ENCODE measurements at regions not wholly inside any gene's neighbourhood (a gene's known extent, or its start where the extent isn't known, plus 50 kb on each side); places are given as distances from the start of the nearest gene placed in this dataset.

DNA sequence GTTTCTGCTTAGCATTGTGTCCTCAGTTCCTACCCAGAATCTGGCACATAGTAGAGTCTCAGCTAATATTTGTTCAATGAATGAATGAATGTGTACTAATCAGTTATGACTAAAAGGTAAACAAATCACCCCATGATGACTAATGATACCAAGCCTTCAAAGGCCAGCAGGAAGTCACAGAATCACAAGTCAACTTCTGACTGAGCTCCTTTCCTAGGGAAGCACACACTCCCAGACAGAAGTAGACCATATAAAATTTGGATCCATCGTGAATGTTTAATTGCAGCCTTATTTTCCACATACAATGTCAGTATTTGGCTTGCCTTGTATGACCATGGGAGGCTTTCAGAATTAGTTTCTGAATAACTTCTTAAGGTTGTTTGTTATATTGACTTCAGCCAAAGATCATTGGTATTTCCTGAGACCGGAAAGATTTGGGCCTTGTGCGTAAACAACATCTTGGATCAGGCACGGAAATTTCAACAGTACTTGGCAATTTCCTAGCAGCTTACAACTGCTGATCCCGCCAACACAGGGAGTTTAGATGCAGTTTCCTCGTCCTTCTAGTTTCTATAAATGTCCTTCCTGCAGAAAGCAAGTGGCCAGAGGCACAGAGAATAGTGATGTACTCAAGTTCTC is 185.9 kb upstream of the ATP1B1 start:
- DNase-seq, result no peak

DNA sequence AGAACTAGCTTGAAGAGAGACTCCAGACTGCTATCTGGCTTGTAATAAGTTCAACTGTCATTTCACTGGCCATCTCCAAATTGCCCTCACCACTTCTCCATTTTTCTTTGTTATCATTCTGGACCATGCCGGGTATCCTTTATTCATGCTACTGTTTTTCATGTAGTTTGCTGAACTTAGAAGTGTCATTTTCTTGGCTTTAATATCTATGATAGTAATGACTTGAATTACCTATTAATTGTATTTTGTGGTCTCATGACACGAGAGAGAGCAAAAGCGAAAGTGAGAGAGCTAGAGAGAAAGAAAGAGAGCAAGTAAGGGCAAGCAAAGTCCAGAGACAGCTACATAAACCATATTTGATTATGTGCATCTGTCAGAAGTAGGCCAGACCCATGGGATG is 184.9 kb upstream of the ATP1B1 start:
- DNase-seq, result no peak

DNA sequence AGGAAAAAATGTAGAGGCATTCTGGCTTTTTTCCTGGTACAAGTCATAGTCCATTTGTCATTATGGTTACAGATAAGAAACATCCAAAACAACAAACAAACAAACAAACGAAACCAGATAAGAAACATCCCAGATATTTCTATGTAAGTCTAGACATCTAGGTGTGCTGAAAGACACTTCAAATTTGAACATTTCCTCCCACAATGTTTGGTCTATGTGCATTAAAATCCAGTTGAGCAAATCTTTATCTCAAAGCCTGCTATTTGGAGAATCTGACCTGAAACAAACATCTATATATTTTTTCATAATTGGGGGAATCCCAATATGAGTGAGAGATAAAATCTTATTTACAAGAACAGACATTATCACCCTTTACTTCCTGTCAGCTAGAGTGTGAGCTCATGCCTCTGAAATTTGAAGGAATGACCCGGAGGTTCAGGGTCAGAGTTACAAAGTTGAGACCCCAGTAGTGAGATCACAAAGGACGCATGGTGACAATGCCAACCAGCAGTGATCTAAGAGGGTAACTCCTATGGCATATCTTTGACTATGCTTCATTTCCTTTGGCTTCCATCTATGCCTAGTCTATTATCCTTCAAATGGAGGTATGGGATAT is 182.9 kb upstream of the ATP1B1 start:
- no peak for DNase-seq

DNA sequence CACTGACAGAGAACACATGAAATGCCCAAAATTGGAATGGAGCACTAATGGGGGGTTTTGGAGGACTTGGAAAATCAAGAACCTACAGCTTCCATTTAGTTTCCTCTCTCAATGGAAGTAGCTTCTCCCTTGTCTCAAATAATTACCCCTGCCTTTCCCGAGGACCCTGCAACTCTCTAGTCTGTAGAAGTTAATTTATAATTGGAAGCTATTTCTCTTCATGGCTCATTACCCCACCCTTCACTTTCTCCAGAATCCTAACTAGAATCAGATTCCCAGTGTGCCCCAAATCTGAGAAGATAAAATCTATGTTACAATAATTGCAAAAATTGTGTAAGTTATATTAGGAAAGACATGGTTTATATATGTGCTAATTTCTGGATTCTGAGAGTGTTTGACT is 181.5 kb upstream of the ATP1B1 start:
- no peak for DNase-seq

DNA sequence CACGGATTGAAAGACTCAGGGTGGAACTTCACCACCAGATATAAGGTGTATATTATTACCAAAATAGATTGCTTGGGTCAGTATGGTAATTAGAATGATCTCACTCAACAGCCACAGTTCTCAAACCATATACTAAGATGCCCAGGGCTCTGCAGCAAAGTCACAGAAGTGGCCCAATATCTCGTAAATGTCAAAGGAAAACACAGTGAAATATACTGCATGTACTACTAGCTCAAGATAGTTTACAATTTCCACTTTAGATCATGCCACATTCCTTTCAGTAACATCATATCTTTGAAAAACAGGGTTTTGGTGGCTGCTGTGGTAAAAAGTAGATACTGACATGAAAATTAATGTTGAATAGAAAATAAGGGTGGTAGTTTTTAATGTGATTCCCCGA is 180.3 kb upstream of the ATP1B1 start:
- DNase-seq, result no peak

DNA sequence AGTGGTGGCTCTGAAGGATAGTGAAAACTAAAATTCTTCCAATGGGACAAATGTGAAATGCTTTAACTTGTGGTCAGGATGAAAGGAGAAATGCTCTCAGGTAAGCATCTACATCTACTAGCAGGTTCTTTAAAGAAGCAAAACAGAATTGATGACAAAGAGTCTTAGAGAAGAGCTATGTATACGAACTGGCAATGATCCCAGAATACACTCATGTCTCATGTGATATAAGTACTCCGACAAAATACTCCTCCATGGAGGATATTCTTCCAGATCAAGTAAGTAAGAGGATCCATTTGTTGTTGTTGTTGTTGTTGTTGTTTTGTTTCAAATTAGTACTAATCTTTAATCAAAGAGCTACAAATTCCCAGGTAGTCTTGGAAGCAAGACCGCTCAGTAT is 174.0 kb upstream of the ATP1B1 start:
- no peak for DNase-seq

DNA sequence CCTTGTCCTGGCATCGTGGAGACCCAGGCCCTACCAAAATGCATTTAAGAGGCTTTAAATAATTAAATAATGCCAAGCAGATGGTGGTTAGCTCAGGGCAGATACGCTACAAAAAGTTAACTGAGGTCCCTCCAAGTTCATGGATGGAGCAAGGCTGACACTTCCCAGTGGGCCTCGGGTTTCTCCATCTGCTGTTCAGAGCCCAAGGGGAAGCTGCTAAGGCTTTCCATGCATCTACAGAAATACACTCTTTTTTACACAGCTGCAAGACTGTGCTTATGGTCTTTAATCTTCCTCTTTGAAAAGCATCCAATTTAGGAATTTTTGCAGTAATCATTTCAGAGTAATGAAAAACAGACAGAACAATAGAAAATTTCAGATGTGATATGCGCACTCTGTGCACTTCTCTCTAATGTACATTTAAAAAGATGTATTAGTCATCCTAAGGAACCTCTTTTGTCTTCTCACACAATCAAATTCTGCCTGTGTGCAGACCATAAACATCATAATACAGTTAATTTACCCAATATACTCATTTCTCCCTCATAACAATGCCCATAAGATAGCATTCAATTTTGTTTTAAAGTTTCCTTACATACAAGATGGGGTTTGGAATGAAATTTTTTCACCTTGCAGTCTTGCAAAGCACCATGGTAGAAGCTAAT is 173.2 kb upstream of the ATP1B1 start:
- DNase-seq, result no peak

DNA sequence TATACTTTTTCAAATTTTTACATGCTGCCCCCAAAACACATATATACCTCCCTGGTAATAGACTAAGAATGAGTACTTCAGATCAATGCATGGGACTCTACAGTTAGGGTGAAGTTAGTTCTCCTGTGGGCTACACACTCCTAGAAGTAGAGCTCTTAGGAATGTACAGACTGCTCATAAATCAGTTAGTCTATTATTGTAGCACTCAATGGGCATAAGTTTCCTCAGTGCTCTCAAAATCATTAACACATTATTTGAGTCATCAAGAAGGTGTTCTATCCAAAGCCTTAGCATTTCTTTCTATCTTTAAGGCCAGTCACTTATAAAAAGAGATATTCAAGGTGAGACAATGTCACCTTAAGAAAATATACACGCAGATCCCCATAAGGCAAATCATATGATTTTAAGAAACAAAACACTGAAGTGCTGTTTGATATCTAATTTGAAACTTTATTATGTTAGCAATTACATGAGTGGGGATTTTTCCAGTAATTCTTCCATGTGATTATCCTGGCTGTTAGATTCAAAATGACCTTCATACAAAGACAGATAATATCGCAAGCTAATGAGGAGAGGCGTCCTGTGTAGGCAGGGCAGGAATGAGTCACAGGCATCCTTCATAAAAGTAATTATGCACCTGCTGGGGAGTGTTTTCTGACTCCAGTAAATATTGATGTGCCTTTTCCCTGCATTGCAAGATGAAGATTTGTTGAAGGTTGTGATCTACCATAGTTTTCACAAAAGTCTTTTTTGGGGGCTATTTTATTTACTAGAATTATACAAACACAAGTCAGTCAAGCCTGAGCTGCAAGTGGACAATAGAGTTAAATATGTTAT is 167.2 kb upstream of the ATP1B1 start:
- no peak for DNase-seq

DNA sequence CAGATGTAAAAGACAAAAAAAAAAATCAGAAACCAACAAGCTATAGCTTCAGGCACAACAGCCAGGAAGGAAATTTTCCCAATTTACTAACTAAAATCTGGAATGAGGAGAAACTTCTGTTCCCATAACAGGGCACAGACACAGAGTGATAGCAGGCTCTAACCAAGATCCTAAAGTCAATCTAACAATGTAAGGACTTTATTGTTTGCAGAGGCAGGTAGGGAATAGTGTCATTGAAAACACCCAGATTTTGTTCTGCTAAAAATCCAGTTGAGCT is 166.6 kb upstream of the ATP1B1 start:
- no peak for DNase-seq

DNA sequence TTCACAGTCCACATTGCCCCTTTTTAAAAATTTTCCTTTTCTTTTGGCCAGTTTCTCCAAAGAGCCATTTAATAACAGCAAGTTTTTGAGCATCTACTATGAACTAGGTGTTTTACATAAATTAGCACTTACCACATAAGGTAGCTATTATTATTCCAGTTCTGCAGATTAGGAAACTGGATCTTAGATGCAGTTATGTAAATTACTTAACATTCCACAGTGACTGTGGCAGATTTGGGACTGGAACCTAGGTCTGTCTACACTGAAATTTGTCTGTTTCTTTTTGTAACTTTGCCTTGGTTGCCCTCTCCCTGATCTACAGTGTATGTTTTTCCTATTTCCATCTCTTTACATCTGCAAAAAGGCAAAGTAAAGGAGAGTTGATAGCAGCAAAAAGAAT is 164.8 kb upstream of the ATP1B1 start:
- DNase-seq, result no peak

DNA sequence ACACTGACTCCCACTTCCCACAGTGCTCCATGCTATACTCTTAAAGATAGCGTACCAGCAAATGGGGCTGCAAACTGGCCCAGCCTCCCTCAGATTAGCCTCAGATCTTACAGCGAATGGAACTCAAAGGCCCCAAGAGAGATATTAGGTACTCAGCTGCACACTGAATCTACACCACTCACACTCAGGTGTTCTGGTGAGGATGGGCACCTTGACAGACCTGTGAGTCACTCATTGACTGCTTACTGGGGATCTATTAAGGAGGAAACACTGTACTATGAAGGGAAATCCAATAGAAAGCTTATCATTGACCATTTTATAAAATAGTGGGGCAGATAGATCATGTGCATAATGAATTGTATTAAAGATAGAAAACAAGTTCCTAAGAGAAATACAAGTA is 164.3 kb upstream of the ATP1B1 start:
- DNase-seq, result no peak

DNA sequence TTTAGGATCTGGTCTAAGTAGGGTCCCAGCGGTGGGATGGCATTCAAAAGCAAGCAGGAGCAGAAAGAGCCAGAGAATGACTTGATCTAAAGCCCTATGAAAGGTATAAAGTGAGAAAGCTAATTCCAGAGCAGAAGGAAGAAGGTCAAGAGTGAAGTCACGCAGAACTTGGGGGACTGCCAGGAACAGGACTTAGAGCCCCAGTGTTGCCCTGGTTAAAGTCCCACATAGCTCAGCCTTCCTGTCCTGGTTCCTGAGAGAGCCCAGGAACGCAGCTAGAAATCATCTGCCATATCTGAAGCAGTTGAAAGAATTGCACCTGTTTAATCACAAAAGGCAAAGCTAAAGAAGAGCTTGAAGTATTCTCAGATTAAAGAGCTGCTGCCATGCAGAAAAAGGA is 160.6 kb upstream of the ATP1B1 start:
- DNase-seq, result no peak

DNA sequence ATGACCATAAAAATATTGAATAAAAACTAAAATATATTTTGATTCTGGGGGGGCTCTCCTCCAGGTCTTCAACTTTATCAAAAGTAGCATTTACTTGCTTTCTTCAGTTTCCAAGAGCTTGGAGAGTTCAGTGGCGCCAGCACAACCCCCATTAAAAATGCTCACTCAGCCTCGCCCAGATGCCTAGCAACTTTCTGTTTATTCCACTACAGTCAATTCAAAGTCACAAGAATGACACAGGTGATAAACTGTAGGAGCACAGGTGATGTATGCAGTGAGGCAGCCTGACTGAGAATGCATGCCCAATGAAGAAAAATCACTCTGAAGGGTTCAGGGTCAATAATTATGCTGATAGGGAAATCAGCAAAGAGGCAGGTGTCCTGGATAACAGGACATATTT is 159.4 kb upstream of the ATP1B1 start:
- DNase-seq, result no peak

DNA sequence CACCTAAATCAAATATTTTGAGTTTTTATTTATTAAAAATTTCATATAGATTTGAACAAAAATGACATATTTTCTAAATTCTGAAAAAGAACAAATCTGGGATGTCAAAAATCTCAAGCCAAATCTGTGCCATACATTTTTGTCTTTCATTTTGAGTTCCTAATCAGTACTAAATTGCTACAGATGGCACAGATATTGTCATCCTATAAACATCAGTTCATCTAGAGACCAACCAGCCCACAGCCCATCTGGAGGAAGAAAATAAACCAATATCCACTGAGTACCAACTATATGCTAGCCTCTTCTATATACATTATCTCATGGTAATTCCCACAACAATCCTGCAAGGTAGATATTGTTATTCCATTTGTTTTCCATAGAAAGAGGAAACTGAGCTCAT is 156.8 kb upstream of the ATP1B1 start:
- DNase-seq, result no peak

DNA sequence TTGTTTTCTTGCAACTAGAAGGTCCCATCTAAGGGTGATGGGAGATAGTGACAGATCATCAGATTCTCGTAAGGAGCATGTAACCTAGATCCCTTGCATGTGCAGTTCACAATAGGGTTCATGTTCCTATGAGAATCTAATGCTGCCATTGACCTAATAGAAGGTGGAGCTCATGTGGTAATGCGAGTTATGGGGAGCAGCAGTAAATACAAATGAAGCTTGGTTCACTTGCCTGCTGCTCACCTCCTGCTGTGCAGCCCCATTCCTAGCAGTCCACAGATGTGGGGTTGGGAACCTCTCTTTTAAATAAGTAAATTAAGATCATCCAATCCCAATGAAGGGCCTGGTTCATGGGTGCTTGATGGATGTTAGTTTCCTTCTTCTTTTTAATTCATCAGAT is 148.7 kb upstream of the ATP1B1 start:
- no peak for DNase-seq

DNA sequence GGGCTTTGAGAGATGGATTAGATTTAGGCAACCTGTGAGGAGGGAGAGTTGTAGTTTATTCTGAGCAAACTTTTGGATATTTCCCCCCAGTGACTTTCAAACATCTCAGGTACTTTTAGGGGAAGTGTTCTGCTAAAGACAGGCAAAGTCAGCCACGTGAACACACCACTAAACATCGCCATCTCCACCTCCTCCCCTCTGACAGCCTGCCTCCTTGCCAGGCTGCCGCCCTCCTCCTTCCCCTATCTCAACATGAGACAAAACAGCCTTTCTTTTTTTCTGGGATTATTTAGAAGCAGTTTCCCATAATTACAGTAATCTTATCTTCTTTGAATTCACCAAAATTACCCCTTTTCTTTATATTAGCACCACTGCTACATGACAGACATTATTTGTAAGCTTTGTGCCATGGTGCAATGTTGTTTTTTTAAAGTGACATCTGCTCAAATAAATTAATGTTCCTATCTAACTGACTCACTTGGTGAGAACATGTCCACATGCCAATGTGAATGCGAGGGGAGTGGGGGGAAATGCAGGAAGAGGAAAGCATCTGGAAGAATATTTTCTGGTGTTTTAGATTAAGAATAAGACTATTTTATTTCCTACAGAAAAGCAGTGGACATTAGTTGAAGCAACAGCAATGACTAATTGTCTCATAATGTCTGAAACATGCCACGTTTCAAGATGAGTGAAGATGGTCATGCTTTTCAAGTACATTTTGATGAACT is 147.8 kb upstream of the ATP1B1 start:
- no peak for DNase-seq

DNA sequence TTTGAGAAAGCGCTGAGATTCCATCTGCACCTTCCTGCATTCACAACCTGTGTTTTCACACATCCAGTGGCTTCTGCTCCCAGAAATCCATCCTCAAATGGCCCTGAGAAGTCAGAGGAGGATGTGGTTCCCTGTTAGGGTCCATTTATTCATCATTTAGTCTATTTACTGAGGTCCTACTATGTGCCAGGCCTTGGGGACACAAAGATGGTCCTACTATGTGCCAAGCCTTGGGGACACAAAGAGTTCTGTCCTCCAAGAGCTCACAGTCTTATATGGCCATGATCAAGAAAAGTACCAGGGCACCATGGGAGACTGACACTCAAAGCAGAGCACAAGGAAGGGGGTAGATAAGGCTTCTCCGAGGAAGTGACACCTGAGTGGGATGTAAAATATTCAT is 147.1 kb upstream of the ATP1B1 start:
- DNase-seq, result no peak

DNA sequence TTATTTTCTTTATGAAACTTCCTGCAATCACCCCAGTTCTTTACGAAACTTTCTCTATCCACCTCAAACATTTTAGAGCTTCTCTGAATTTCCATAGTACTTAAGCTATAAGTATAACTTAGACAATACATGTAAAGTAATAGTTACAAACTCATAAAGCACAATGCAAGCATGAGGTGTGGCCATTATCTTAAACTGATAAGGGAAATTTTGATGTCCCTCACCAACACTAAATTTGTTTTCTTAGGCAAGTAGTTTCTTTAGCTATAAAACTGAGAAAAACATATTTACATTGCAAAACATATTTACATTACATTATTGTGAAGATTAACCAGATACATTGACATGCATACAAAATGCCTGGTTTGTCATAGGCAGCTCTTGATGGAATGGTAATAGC is 146.4 kb upstream of the ATP1B1 start:
- no peak for DNase-seq

DNA sequence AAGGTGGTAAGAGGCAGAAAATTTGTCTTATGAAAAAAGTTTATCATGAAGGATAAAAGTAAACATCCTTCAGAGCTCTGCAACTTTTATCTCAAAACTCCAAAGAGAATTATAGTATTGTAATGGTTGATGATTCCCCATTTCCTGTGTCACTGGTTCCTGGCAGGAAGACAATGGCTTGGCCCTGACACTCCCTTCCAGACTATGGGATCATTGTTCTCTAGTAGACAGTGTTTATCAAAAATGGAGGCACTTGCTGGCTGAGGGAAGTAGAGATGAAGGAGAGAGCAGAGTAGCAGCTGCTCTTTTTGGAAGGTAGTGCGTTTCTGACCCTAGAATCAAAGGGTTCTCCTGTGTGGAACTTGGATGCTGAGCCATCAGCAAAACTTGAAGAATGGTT is 145.9 kb upstream of the ATP1B1 start:
- DNase-seq, result no peak

DNA sequence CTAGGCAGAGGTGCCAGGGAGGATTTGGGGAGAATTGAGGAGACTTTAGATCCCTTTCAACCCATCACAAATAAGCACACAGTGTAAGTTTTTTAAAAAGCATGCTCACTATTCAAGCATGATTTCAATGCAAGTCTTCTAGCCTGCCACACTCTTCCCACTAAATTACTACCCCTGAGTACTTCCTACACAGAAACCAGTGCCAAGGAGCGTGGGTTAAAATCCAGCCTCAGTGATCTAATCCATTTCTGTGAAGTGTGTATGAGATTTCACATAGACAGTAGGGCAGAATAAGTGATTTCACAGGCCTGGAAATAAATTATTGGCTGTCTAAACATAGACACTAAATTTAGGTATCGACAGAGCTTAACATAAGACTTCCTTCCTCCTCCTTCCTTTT is 142.9 kb upstream of the ATP1B1 start:
- DNase-seq, result no peak

DNA sequence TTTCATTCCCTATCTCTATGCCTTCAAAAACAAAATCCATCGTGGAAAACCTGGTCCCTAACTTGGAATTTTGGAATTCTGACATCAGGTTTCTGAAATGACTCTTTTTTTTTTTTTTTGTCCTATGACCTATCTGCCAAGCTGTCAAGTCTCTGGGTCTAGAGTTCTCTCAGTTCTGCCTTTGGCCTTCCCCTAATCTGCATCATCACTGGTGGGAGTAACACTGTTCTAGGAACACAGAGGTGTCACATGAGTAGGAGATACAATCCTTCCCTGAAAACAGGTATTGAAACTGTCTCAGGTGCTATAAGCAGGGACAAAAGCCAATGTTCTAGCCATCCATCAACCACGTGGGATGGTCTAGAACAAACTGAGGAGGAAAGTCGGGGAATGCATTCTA is 142.0 kb upstream of the ATP1B1 start:
- DNase-seq, result no peak

DNA sequence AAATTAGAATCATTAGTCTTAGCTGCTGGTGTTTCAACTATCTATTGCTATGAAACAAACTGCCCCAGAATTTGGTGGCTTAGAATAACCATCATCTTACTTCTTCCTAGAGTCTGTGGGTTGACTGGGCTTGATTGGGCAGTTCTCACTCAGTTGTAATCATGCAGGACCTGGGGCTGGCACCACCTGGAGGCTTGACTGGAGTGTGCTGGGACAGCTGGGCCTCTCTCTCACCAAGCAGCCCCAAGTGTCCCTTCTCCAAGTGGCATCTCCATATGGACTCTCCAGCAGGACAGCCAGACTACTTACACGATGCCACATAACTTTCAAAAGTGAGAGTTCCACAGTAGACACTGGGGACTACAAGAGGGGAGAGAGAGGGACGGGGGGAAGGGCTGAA is 140.3 kb upstream of the ATP1B1 start:
- no peak for DNase-seq

DNA sequence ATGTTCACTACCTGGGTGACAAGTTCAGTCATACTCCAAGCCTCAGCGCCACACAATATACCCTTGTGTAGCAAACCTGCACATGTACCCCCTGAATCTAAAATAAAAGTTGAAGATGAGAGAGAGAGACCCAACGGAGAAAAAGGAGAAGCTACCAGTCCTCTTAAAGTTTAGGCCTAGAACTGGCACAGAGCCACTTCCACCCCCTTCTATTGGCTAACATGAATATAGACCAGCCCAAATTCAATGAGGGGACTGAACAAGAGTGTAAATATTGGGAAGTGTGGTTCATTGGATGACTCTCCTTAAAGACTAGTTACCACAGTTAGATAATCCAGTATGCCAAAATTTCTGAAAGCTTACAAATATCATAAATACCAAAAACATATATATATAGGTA is 139.9 kb upstream of the ATP1B1 start:
- DNase-seq, result no peak
